ENCODE measurements at regions not wholly inside any gene's neighbourhood (a gene's known extent, or its start where the extent isn't known, plus 50 kb on each side); places are given as distances from the start of the nearest gene placed in this dataset.

- FAIRE-seq (no peak), DNase-seq (ENCODE audit: low read depth, low spot score) (no peak)
- Histone ChIP-seq H3K4me2 (ENCODE audit: insufficient read depth, low read length) (no peak overlapping the region), H4K20me1 (replicated peaks; ENCODE audit: control insufficient read depth, extremely low read depth, insufficient read depth, low read length) (no peaks in the 10 kb centered on the region), H3K9ac (replicated peaks; ENCODE audit: extremely low read depth, insufficient read depth, low read length) (no peak overlapping the region), H3K36me3 (ENCODE audit: control insufficient read depth in 2 of 2, extremely low read depth in 1 of 2, insufficient read depth in 2 of 2, low read length in 2 of 2) (no peaks in the 10 kb centered on the region), H3K27me3 (ENCODE audit: control insufficient read depth in 2 of 2, insufficient read depth in 2 of 2, low read length in 2 of 2) (no peaks in the 10 kb centered on the region), H3K4me3 (replicated peaks in 1 of 3; ENCODE audit: insufficient read depth in 1 of 3, low read depth in 1 of 3, low read length in 3 of 3) (no peak overlapping the region), H3K9me3 (replicated peaks; ENCODE audit: control insufficient read depth, insufficient read depth, low read length) (no peaks in the 10 kb centered on the region), H2AFZ (ENCODE audit: low read depth, low read length) (no peak overlapping the region), H3K4me1 (ENCODE audit: control insufficient read depth, extremely low read depth, insufficient read depth, low read length) (no peaks in the 10 kb centered on the region), H3K79me2 (ENCODE audit: control insufficient read depth, insufficient read depth, low read length) (no peaks in the 10 kb centered on the region), H3K27ac (ENCODE audit: insufficient read depth, low read depth, low read length) (no peak overlapping the region), H3K9me1 (replicated peaks; ENCODE audit: control insufficient read depth, extremely low read depth, insufficient read depth, low read length) (no peaks in the 10 kb centered on the region)
- dilution Hi-C loops (cut with MboI; ENCODE audit: extremely low pct_ligation_motif_present, low sequenced_read_pairs): no loop called here
- BruUV-seq (replicated peaks): no TSS peak
- ChIA-PET POLR2A (no interaction called here), CTCF (interaction anchor here (1.4 to 1.8 kb wide), 2 partner anchors 9 to 257 kb away, joined by 5 to 6 read pairs; no protein-coding TSS in a partner anchor)
- no peak for TF ChIP-seq POLR2AphosphoS5 (IDR thresholded peaks at IDR 0.05; ENCODE audit: insufficient read depth, low read depth, low read length)
- no peak for TF ChIP-seq JUN (IDR thresholded peaks at IDR 0.05; ENCODE audit: borderline replicate concordance, insufficient read depth, insufficient read length, low read depth)
- no peak for TF ChIP-seq EZH2 (IDR thresholded peaks at IDR 0.05; ENCODE audit: borderline replicate concordance, low read depth, low read length, severe bottlenecking)
- no peak for TF ChIP-seq FOS (IDR thresholded peaks at IDR 0.05; ENCODE audit: borderline replicate concordance, insufficient read depth, low read length)
- TF ChIP-seq POLR2A (IDR thresholded peaks at IDR 0.05; ENCODE audit: low read depth, low read length): no peak
- TF ChIP-seq CTCF (IDR thresholded peaks at IDR 0.05; ENCODE audit: extremely low read depth in 1 of 2, insufficient read depth in 1 of 2, low read depth in 1 of 2, low read length in 2 of 2): no peak
- no peak for TF ChIP-seq GATA2 (IDR thresholded peaks at IDR 0.05; ENCODE audit: insufficient read depth, insufficient read length, low read depth, low read length)
- TF ChIP-seq MYC (IDR thresholded peaks at IDR 0.05; ENCODE audit: low read depth, low read length): no peak
- TF ChIP-seq MAX (IDR thresholded peaks at IDR 0.05; ENCODE audit: insufficient read depth, insufficient read length): no peak
- intact Hi-C loops (cut with micrococcal nuclease): no loop called here
Measured at GRCh38 chrX:69085151-69085550, 80.1 kb downstream of the PJA1 start.

Data from endothelial cell of umbilical vein (primary cell).